ENCODE measurements at regions not wholly inside any gene's neighbourhood (a gene's known extent, or its start where the extent isn't known, plus 50 kb on each side); places are given as distances from the start of the nearest gene placed in this dataset.

DNA sequence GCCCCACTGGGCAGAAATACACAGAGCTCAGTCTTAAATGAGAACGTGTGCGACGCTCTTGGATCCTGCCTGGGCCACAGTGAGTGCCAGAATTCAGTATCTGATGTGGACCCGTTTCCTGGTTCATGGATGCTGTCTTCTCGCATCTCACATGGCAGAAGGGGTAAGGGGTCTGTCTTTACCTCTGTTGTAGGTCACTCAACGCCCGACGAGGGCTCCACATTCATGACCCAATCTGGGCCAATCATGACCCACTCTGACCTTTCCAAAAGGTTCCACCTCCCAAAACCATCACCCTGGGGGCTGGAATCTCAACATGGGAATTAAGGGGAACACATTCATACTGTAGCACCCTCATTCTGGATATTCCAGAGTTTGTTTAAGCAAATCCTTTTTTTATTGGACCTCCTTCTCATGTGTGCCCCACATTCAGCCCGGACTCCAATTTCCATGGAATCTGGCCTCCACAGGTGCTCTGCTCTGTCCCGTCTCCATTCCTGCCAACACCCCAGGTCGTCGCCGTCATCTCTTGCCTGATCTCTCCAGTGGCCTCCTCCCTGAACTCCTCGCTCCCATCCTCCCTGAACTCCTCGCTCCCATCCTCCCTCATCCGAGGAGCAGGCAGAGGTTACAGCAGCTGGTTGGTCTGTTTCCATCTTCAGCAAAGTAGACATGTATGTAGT, 78.9 kb upstream of the OTOS start:
- Mint-ChIP-seq H3K27ac (ENCODE audit: low read depth, unreplicated experiment) (no peak overlapping the region), H3K9me3 (ENCODE audit: unreplicated experiment) (no peaks in the 10 kb centered on the region), H3K36me3 (ENCODE audit: insufficient read depth, unreplicated experiment) (no peaks in the 10 kb centered on the region), H3K4me1 (ENCODE audit: insufficient read depth, unreplicated experiment) (peaks cover 13% of the 10 kb centered on the region), H3K4me3 (ENCODE audit: unreplicated experiment) (no peak overlapping the region), H3K27me3 (ENCODE audit: insufficient read depth, unreplicated experiment) (peaks cover 30% of the 10 kb centered on the region)
- no TSS peak for BruUV-seq (replicated peaks)
- ChIA-PET CTCF (interaction anchor here (0.6 to 1.4 kb wide), 3 partner anchors 13 to 216 kb away, joined by 5 to 6 read pairs (median 6); no protein-coding TSS in a partner anchor), POLR2A (no interaction called here)
- DNase-seq (ENCODE audit: unreplicated experiment): no peak
- TF ChIP-seq, protein P1, sequence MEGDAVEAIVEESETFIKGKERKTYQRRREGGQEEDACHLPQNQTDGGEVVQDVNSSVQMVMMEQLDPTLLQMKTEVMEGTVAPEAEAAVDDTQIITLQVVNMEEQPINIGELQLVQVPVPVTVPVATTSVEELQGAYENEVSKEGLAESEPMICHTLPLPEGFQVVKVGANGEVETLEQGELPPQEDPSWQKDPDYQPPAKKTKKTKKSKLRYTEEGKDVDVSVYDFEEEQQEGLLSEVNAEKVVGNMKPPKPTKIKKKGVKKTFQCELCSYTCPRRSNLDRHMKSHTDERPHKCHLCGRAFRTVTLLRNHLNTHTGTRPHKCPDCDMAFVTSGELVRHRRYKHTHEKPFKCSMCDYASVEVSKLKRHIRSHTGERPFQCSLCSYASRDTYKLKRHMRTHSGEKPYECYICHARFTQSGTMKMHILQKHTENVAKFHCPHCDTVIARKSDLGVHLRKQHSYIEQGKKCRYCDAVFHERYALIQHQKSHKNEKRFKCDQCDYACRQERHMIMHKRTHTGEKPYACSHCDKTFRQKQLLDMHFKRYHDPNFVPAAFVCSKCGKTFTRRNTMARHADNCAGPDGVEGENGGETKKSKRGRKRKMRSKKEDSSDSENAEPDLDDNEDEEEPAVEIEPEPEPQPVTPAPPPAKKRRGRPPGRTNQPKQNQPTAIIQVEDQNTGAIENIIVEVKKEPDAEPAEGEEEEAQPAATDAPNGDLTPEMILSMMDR (IDR thresholded peaks at IDR 0.05; ENCODE audit: unreplicated experiment): no peak
- intact Hi-C loops (cut with micrococcal nuclease): no loop called here

DNA sequence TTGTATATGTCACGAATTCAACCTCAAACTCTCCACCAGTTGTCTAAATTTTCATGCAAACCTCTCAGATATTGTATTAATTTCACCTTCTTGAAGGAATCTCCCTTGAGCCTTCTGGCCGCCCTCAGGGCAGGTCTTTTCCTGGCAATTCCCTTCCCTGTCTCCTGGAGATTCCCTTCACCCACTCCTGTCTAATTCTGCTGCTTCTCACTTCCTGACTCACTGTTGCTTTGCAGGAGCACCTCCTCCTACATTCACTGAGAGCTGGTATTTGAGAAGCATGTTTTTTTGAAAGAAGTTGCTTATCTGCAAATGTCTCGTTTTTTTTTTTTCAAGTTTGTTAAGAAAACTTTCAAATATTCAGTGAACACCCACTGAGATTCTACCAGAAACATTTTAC, 79.9 kb upstream of the OTOS start:
- BruUV-seq (replicated peaks): no TSS peak
- H3K27ac Mint-ChIP-seq (ENCODE audit: low read depth, unreplicated experiment): no peak overlapping the region
- CTCF ChIA-PET: interaction anchor here (0.7 to 1.4 kb wide), 2 partner anchors 12 to 85 kb away, joined by 3 to 6 read pairs; no protein-coding TSS in a partner anchor

DNA sequence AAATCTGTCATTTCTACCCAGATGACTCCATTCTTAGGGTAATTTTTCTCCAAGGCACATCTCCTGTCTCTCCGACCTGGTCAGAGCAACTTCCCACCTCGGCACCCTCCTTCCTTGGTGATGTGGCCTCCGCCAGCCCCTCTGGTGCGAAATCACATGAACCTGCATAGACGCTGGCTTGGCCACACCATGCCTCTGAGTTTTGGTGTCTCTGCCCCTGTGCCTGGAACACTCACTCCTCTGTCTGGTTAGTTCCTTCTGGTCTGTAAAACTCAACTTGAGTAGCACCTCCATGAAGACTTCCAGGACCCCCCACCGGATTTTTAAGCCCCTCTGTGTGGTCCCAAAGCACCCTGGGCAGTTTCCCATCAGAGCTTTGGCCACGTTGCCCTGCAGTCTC, 83.2 kb upstream of the OTOS start:
- ChIA-PET CTCF (interaction anchor here (0.6 to 0.7 kb wide), 2 partner anchors 72 to 215 kb away, joined by 3 to 4 read pairs; no protein-coding TSS in a partner anchor), POLR2A (no interaction called here)
- DNase-seq (ENCODE audit: unreplicated experiment): no peak
- intact Hi-C loops (cut with micrococcal nuclease): no loop called here
- BruUV-seq (replicated peaks): no TSS peak
- H3K36me3 Mint-ChIP-seq (ENCODE audit: insufficient read depth, unreplicated experiment): no peaks in the 10 kb centered on the region
- H3K27me3 Mint-ChIP-seq (ENCODE audit: insufficient read depth, unreplicated experiment): peaks cover 35% of the 10 kb centered on the region
- no peak overlapping the region for H3K4me3 Mint-ChIP-seq (ENCODE audit: unreplicated experiment)
- TF ChIP-seq, protein P1 (IDR thresholded peaks at IDR 0.05; ENCODE audit: unreplicated experiment): no peak
- H3K27ac Mint-ChIP-seq (ENCODE audit: low read depth, unreplicated experiment): no peak overlapping the region
- no peaks in the 10 kb centered on the region for H3K9me3 Mint-ChIP-seq (ENCODE audit: unreplicated experiment)
- peaks cover 13% of the 10 kb centered on the region for H3K4me1 Mint-ChIP-seq (ENCODE audit: insufficient read depth, unreplicated experiment)

More for the DNA sequence above, 79.9 kb upstream of the OTOS start:
- no peaks in the 10 kb centered on the region for H3K9me3 Mint-ChIP-seq (ENCODE audit: unreplicated experiment)
- POLR2A ChIA-PET: interaction anchor here (0.5 to 1.2 kb wide), 4 partner anchors 9 to 150 kb away, joined by 3 to 4 read pairs (median 3); partner anchors contain the start of gene COPS9
- intact Hi-C loops (cut with micrococcal nuclease): no loop called here
- H3K4me3 Mint-ChIP-seq (ENCODE audit: unreplicated experiment): no peak overlapping the region
- peaks cover 13% of the 10 kb centered on the region for H3K4me1 Mint-ChIP-seq (ENCODE audit: insufficient read depth, unreplicated experiment)
- peak; percentile 65 for DNase-seq (ENCODE audit: unreplicated experiment)
- TF ChIP-seq, protein P1 (IDR thresholded peaks at IDR 0.05; ENCODE audit: unreplicated experiment): no peak
- no peaks in the 10 kb centered on the region for H3K36me3 Mint-ChIP-seq (ENCODE audit: insufficient read depth, unreplicated experiment)
- peaks cover 35% of the 10 kb centered on the region for H3K27me3 Mint-ChIP-seq (ENCODE audit: insufficient read depth, unreplicated experiment)

DNA sequence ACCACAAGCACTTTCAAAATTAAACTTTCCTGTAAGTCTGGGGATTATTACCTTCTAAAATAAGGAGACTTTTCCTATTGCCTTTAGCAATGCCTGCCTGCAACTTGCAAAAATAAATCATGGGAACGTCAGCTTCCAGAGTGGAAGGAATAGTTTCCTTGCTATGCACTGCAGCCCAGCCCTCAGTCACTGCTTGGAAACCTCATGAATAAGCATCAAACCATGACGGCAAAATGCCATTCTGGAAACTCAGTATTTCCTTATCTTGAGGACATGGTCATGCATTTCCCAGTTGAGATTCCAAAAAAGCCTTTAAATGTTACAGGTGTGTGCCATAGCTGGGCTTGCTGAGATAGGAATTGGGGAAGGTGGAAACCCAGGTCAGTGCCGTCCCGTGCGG, 84.2 kb upstream of the OTOS start:
- POLR2A ChIA-PET: no interaction called here
- peaks cover 18% of the 10 kb centered on the region for H3K4me1 Mint-ChIP-seq (ENCODE audit: insufficient read depth, unreplicated experiment)
- DNase-seq (ENCODE audit: unreplicated experiment): no peak
- no peak overlapping the region for H3K4me3 Mint-ChIP-seq (ENCODE audit: unreplicated experiment)
- no peak overlapping the region for H3K27ac Mint-ChIP-seq (ENCODE audit: low read depth, unreplicated experiment)
- TF ChIP-seq, protein P1 (IDR thresholded peaks at IDR 0.05; ENCODE audit: unreplicated experiment): no peak
- H3K36me3 Mint-ChIP-seq (ENCODE audit: insufficient read depth, unreplicated experiment): peaks cover under 1% of the 10 kb centered on the region
- intact Hi-C loops (cut with micrococcal nuclease): no loop called here
- H3K27me3 Mint-ChIP-seq (ENCODE audit: insufficient read depth, unreplicated experiment): peaks cover 29% of the 10 kb centered on the region
- no TSS peak for BruUV-seq (replicated peaks)
- CTCF ChIA-PET: interaction anchor here (0.7 to 0.8 kb wide), 2 partner anchors 11 to 214 kb away, joined by 3 read pairs; no protein-coding TSS in a partner anchor
- H3K9me3 Mint-ChIP-seq (ENCODE audit: unreplicated experiment): no peaks in the 10 kb centered on the region
